GM12873 (cell line): ENCODE measurements at regions not wholly inside any gene's neighbourhood (a gene's known extent, or its start where the extent isn't known, plus 50 kb on each side); places are given as distances from the start of the nearest gene placed in this dataset.

Experiments
- TF ChIP-seq, protein P1 (sequence below): IDR thresholded peaks from 2 replicates; pipeline ENCODE4 v1.5.1; 2012; ENCODE audit warnings: low read depth, mild to moderate bottlenecking, moderate library complexity, low read length, control low read depth; ENCODE audit not compliant: insufficient read depth; ENCODE audit errors: missing control alignments

DNA sequence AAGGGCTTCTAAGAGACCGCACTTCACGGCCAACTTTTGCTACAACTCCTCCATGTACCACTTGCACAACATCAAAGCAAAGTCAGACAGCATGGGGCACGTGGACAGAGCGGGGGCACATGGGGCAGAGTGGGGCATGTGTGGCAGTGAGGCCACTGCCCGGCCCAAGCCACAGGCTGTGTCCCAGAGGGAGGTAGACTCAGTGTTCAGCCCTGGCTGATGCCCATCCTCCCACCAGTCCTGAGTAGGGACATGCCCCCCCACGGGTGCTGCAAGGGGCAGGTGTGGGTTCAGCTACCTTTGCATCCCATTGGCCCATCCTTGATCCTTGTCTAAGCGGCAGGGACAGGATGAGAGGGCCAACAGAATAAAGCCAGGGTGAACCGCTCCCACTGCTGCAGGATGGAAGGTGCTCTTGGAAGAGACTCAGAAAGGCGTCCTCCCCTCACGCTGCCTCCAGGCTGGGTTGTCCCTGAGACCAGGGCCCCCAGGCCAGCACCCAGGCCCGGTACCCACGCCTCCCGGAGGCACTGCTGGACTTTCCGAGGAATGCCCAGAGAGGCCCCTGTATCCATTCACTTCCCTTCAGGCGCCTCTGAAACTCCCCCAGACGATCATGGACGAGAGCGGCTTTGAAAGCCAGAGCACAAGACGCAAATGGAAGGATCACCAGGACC, 218.2 kb downstream of the NDUFA10 start:
- TF ChIP-seq, protein P1, sequence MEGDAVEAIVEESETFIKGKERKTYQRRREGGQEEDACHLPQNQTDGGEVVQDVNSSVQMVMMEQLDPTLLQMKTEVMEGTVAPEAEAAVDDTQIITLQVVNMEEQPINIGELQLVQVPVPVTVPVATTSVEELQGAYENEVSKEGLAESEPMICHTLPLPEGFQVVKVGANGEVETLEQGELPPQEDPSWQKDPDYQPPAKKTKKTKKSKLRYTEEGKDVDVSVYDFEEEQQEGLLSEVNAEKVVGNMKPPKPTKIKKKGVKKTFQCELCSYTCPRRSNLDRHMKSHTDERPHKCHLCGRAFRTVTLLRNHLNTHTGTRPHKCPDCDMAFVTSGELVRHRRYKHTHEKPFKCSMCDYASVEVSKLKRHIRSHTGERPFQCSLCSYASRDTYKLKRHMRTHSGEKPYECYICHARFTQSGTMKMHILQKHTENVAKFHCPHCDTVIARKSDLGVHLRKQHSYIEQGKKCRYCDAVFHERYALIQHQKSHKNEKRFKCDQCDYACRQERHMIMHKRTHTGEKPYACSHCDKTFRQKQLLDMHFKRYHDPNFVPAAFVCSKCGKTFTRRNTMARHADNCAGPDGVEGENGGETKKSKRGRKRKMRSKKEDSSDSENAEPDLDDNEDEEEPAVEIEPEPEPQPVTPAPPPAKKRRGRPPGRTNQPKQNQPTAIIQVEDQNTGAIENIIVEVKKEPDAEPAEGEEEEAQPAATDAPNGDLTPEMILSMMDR = no peak

- TF ChIP-seq, protein P1 = no peak
Observed at GRCh38 chr2:239806276-239806675, 218.9 kb downstream of the NDUFA10 start.

GRCh38 chr2:239805414-239805813, 219.7 kb downstream of the NDUFA10 start:
- TF ChIP-seq, protein P1 = no peak

DNA sequence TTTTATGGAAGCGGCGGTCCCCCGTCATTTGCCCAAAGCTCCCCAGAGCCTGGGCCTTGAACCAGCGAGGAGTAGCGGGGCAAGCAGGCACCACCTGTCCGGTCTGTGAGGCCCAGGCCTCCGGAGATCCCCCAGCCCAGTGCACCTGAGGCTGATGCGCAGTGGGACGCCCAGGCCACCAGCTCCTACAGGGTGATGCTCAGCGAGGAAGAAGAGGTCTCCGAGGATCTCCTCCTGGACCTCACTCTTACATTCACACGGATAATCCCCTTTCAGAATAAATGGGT, 220.2 kb downstream of the NDUFA10 start:
- TF ChIP-seq, protein P1 = no peak

DNA sequence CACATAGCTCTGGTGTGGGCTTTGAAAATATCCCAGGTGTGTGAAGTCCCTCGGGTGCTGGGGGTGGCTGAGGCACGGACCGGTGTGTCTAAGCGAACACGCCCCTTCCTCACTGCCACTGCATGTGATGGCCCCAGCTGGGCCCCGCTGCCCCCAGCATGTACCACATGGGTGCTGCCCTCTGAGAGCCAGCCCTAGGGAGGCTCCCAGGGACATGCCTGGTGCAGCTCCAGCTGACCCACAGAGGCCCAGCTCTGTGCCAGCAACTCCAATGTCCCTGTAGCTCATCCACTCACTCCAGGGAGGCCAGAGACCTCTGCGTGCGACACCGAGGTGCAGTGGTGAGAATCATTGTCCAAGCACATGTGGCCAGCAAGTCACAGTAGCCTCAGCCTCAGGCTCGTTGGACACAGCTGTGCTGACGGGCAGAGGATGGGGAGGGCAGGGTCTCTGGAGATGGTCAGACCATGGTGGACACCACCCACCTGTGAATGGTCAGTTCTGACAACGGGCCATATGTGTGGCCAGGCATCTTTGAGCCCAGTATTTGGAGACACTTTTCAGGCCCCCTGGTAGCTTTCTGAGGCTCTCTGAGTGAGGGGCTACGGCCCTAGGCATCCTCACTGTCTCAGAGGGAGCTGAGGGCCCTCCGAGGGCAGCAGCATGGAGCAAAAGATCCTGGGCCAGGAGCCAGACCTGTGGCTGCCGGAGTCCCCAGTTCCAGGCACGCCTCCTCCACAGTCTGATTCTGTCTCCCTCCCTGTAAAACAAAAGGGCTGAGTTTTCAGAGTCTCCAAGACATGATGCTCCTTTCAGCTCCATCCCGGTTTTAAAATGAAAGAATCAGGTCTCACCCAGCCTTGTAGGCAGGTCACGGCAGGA, 220.7 kb downstream of the NDUFA10 start:
- TF ChIP-seq, protein P1 = no peak

GRCh38 chr2:239803766-239804115, 221.4 kb downstream of the NDUFA10 start:
- TF ChIP-seq, protein P1 = no peak

- TF ChIP-seq, protein P1 = no peak
Observed at GRCh38 chr2:239803102-239803765, 221.9 kb downstream of the NDUFA10 start.
